ENCODE measurements at regions not wholly inside any gene's neighbourhood (a gene's known extent, or its start where the extent isn't known, plus 50 kb on each side); places are given as distances from the start of the nearest gene placed in this dataset.

DNA sequence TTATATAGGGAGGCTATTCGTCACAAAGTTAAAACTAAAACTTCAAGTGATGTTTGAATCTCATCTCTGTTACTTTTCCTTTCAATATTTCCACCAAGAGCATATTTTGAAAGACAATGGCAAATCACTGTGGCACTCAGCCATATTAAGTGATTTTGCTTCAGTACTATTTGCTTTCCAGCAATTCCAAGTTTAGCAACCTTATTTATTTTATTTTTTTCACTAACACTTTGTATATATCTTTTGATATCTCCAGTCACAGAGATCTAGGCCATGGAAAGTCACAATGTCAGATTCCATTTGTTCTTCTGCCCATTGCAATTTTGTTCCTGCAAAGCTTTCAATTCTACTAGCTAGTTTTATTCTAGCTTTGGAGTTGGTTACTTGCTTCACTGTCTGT, 1514.5 kb upstream of the ADGRL3 start:
- H3K27me3 ChIP-seq (ENCODE audit: low read length) = no peaks in the 10 kb centered on the region
- no peak for TF ChIP-seq EZH2 (IDR thresholded peaks at IDR 0.05; ENCODE audit: low read length, unreplicated experiment)
- TF ChIP-seq, protein P1, sequence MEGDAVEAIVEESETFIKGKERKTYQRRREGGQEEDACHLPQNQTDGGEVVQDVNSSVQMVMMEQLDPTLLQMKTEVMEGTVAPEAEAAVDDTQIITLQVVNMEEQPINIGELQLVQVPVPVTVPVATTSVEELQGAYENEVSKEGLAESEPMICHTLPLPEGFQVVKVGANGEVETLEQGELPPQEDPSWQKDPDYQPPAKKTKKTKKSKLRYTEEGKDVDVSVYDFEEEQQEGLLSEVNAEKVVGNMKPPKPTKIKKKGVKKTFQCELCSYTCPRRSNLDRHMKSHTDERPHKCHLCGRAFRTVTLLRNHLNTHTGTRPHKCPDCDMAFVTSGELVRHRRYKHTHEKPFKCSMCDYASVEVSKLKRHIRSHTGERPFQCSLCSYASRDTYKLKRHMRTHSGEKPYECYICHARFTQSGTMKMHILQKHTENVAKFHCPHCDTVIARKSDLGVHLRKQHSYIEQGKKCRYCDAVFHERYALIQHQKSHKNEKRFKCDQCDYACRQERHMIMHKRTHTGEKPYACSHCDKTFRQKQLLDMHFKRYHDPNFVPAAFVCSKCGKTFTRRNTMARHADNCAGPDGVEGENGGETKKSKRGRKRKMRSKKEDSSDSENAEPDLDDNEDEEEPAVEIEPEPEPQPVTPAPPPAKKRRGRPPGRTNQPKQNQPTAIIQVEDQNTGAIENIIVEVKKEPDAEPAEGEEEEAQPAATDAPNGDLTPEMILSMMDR (conservative IDR thresholded peaks at IDR 0.05; ENCODE audit: low read depth, low read length) = no peak
- no peak for TF ChIP-seq EZH2phosphoT487 (IDR thresholded peaks at IDR 0.05; ENCODE audit: borderline replicate concordance, low read length)
- H3K4me2 ChIP-seq (ENCODE audit: low read length) = peak overlapping the region; percentile 7
- H3K4me3 ChIP-seq (ENCODE audit: low read length) = 0 out of 2 replicates have a peak overlapping the region, but pooled peaks have one; percentile 0
- H3K9me2 ChIP-seq (replicated peaks; ENCODE audit: low read length) = no peaks in the 10 kb centered on the region
- H4K20me1 ChIP-seq (ENCODE audit: low read length) = no peaks in the 10 kb centered on the region
- no peaks in the 10 kb centered on the region for H3K36me3 ChIP-seq (ENCODE audit: low read depth, low read length)
- H2AFZ ChIP-seq (ENCODE audit: low read length) = peak overlapping the region; percentile 34
- BruUV-seq (replicated peaks) = no TSS peak
- ChIA-PET CTCF (no interaction called here), POLR2A (ENCODE audit: unreplicated experiment) (no interaction called here)
- DNase-seq (no peak), ATAC-seq (no peak)
- no peaks in the 10 kb centered on the region for H3K4me1 ChIP-seq (ENCODE audit: insufficient read depth, low read length)
- no peaks in the 10 kb centered on the region for H3K9me3 ChIP-seq (ENCODE audit: low read length)
- intact Hi-C loops (cut with micrococcal nuclease) = no loop called here
- H3F3A ChIP-seq (ENCODE audit: low read length, unreplicated experiment) = no peaks in the 10 kb centered on the region
- no peaks in the 10 kb centered on the region for H3K79me2 ChIP-seq (ENCODE audit: low read length)
- H3K9ac ChIP-seq (ENCODE audit: low read length) = no peak overlapping the region
- no peak overlapping the region for H3K27ac ChIP-seq (ENCODE audit: low read length)

DNA sequence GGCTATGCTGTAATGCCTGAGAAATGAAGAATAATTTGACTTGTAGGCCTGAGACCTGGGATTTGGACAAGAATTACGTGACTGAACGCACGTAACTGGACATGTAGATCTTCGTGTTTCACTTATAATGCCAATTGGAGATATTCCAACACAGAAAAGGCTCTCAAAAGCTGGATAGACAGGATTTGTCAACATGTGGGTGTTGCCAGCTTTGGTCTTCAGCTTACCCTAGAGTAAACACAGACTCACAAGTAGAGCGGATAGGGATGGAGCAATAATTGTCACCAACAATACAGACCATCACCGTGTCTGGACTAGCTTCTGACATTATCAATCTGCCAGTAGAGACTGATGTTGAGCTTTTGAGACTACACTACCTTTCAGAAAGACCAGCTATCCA, 1511.0 kb upstream of the ADGRL3 start:
- no peak overlapping the region for H3K27ac ChIP-seq (ENCODE audit: low read length)
- no peaks in the 10 kb centered on the region for H3K36me3 ChIP-seq (ENCODE audit: low read depth, low read length)
- H3K4me3 ChIP-seq (ENCODE audit: low read length) = no peak overlapping the region
- ChIA-PET CTCF (no interaction called here), POLR2A (ENCODE audit: unreplicated experiment) (no interaction called here)
- H3K9me2 ChIP-seq (replicated peaks; ENCODE audit: low read length) = no peaks in the 10 kb centered on the region
- no peak overlapping the region for H3K4me2 ChIP-seq (ENCODE audit: low read length)
- H3F3A ChIP-seq (ENCODE audit: low read length, unreplicated experiment) = no peaks in the 10 kb centered on the region
- no peaks in the 10 kb centered on the region for H3K9me3 ChIP-seq (ENCODE audit: low read length)
- no peak overlapping the region for H3K9ac ChIP-seq (ENCODE audit: low read length)
- H3K79me2 ChIP-seq (ENCODE audit: low read length) = no peaks in the 10 kb centered on the region
- H2AFZ ChIP-seq (ENCODE audit: low read length) = no peak overlapping the region
- H3K27me3 ChIP-seq (ENCODE audit: low read length) = no peaks in the 10 kb centered on the region
- no peaks in the 10 kb centered on the region for H3K4me1 ChIP-seq (ENCODE audit: insufficient read depth, low read length)
- DNase-seq (peak; percentile 50), ATAC-seq (no peak)
- TF ChIP-seq EZH2phosphoT487 (IDR thresholded peaks at IDR 0.05; ENCODE audit: borderline replicate concordance, low read length) = no peak
- no peak for TF ChIP-seq EZH2 (IDR thresholded peaks at IDR 0.05; ENCODE audit: low read length, unreplicated experiment)
- TF ChIP-seq, protein P1 (conservative IDR thresholded peaks at IDR 0.05; ENCODE audit: low read depth, low read length) = no peak
- H4K20me1 ChIP-seq (ENCODE audit: low read length) = no peaks in the 10 kb centered on the region
- no TSS peak for BruUV-seq (replicated peaks)
- intact Hi-C loops (cut with micrococcal nuclease) = no loop called here

DNA sequence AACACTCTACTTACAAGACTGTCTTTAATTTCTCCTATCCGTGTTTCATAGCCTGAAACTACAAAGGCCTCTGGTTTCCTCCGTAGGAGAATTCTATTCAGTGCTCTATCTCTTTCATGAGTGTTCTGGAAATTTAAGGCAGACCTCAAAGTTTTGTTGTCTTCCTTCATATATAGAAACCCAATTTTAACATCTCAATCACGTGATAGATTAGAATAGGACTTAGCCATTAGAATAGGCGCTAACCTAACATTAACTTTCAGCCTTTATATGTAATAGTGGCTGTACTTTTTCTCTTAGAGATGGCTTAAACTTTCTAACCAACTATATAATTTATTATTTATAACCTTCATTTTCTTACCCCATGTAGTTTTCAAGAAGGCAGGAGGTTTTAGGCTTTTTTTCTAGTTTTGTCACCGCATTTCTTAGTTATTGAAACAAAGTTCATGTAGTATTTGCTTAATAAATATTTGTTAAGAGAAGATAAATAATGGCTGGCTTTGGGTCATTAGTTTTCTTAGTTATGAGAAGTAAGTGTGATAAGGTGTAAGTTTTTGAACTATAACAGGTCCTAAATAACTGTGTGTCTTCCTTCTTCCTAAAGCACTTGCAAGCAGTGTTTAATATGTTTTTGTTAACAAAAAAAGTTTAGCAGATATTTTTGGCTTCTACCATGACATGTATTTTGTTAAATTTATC, 1504.6 kb upstream of the ADGRL3 start:
- ATAC-seq (no peak), DNase-seq (no peak)
- H2AFZ ChIP-seq (ENCODE audit: low read length) = no peak overlapping the region
- BruUV-seq (replicated peaks) = no TSS peak
- no peaks in the 10 kb centered on the region for H4K20me1 ChIP-seq (ENCODE audit: low read length)
- no peaks in the 10 kb centered on the region for H3K4me1 ChIP-seq (ENCODE audit: insufficient read depth, low read length)
- H3K27me3 ChIP-seq (ENCODE audit: low read length) = no peaks in the 10 kb centered on the region
- H3K9me2 ChIP-seq (replicated peaks; ENCODE audit: low read length) = no peaks in the 10 kb centered on the region
- POLR2A ChIA-PET (ENCODE audit: unreplicated experiment) = no interaction called here
- intact Hi-C loops (cut with micrococcal nuclease) = no loop called here
- no peaks in the 10 kb centered on the region for H3F3A ChIP-seq (ENCODE audit: low read length, unreplicated experiment)
- H3K36me3 ChIP-seq (ENCODE audit: low read depth, low read length) = no peaks in the 10 kb centered on the region
- no peak overlapping the region for H3K27ac ChIP-seq (ENCODE audit: low read length)
- TF ChIP-seq EZH2 (IDR thresholded peaks at IDR 0.05; ENCODE audit: low read length, unreplicated experiment) = no peak
- TF ChIP-seq, protein P1 (conservative IDR thresholded peaks at IDR 0.05; ENCODE audit: low read depth, low read length) = no peak
- no peak for TF ChIP-seq EZH2phosphoT487 (IDR thresholded peaks at IDR 0.05; ENCODE audit: borderline replicate concordance, low read length)
- CTCF ChIA-PET = no interaction called here
- H3K4me2 ChIP-seq (ENCODE audit: low read length) = no peak overlapping the region
- no peaks in the 10 kb centered on the region for H3K79me2 ChIP-seq (ENCODE audit: low read length)
- no peak overlapping the region for H3K4me3 ChIP-seq (ENCODE audit: low read length)
- no peak overlapping the region for H3K9ac ChIP-seq (ENCODE audit: low read length)
- H3K9me3 ChIP-seq (ENCODE audit: low read length) = no peaks in the 10 kb centered on the region

Data from PC-3 (cell line).